ENCODE measurements at regions not wholly inside any gene's neighbourhood (a gene's known extent, or its start where the extent isn't known, plus 50 kb on each side); places are given as distances from the start of the nearest gene placed in this dataset.

DNA sequence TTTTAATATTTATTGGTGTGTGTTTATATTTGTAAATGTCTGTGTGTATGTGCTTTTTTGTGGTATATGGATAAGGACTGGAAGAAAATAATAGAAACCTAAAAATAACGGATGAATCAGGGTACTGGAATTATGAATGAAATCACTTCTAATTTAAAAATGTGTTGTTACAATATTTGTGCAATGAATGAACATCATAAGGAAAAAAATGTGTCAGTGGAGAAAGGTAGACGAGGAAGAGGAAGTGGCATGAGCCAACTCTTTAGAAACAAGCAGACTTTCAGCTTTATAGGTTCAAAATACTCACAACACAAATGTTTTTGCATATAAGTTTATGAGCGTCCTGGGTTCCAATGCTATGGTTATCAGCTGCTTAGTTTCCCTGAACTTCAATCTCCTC lies 59.4 kb downstream of the SOX2 start:
- TF ChIP-seq POLR2A (IDR thresholded peaks at IDR 0.05; ENCODE audit: low read depth, low read length) (no peak), TAF1 (IDR thresholded peaks at IDR 0.05; ENCODE audit: borderline replicate concordance, low read depth, low read length) (no peak)

Data from GM12892 (cell line).